Activated B cell treated with CpG ODN at 0.5 μM for 24 hours (primary cell): ENCODE measurements at regions not wholly inside any gene's neighbourhood (a gene's known extent, or its start where the extent isn't known, plus 50 kb on each side); places are given as distances from the start of the nearest gene placed in this dataset.
"Not testable (repeated sequence)": the region's sequence is repeated elsewhere in the genome, so short reads cannot be mapped to it uniquely, and the experiment has no call there.

Experiments used
- ATAC-seq: fragments of 200-7000 bp; cut with Tn5 transposase; one replicate; pipeline ENCODE4 v1.10.0; 2021; ENCODE audit warnings: low read depth, mild to moderate bottlenecking, moderate library complexity
- CTCF ChIA-PET: fragments of 350-600 bp; sonication (Branson Sonifier 250); formaldehyde crosslinking; loops from one replicate; lab custom pipeline; 2021; ENCODE audit warnings: antibody characterized with exemption; lab: Charles Lee
- POLR2A ChIA-PET: fragments of 350-600 bp; sonication (Branson Sonifier 250); formaldehyde crosslinking; loops from one replicate; lab custom pipeline; 2021; ENCODE audit warnings: antibody characterized with exemption; lab: Charles Lee
- DNase-seq: peaks from one replicate; pipeline ENCODE4 v3.0.0; 2022
- H3K27ac Mint-ChIP-seq: one replicate; pipeline ENCODE4 v1.8.0; 2020; ENCODE audit warnings: mixed read lengths
- H3K27me3 Mint-ChIP-seq: one replicate; pipeline ENCODE4 v1.8.0; 2021; ENCODE audit warnings: mixed read lengths
- H3K36me3 Mint-ChIP-seq: one replicate; pipeline ENCODE4 v1.8.0; 2021; ENCODE audit warnings: low read depth, mixed read lengths
- H3K4me1 Mint-ChIP-seq: one replicate; pipeline ENCODE4 v1.8.0; 2021; ENCODE audit warnings: mixed read lengths
- H3K4me3 Mint-ChIP-seq: one replicate; pipeline ENCODE4 v1.8.0; 2020; ENCODE audit warnings: mild to moderate bottlenecking, mixed read lengths
- H3K9me3 Mint-ChIP-seq: one replicate; pipeline ENCODE4 v1.8.0; 2020; ENCODE audit warnings: mixed read lengths
- intact Hi-C: fragments of 100-400 bp; cut with micrococcal nuclease; formaldehyde crosslinking; loops from one replicate; pipeline ENCODE4 v1.15.1; 2024
- TF ChIP-seq, protein P1 (sequence below): fragments of 200-600 bp; IDR thresholded peaks from one replicate; pipeline ENCODE4 v1.8.0; 2022; ENCODE audit warnings: antibody characterized with exemption, mild to moderate bottlenecking

DNA sequence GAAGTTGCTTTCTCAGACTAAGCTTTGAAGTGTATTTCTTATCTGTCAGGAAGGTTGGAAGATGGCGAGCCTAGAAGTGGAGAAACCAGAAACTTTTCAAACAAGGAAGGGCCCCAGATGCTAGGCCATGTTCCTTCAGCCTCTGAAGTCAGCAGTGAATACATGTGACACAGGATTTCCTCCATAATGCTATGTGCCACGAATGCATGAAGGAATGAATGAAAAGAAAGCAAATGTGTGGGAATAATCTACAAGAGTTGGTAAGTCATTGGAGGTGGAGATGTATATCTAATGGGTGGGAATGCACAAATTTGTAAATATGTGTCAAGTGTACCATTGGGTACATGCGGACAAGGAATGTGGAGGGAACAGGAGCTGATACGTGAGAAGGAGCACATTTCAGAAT, 123.2 kb upstream of the PRSS16 start:
- Mint-ChIP-seq H3K27me3 (no peaks in the 10 kb centered on the region), H3K27ac (no peak overlapping the region), H3K4me3 (no peak overlapping the region), H3K9me3 (no peaks in the 10 kb centered on the region), H3K36me3 (peaks cover 2% of the 10 kb centered on the region), H3K4me1 (peaks cover 14% of the 10 kb centered on the region)
- intact Hi-C loops: no loop called here
- ChIA-PET CTCF (no interaction called here), POLR2A (interaction anchor here (1.2 kb wide), 1 partner anchor 23 kb away, joined by 7 read pairs; a partner anchor contains a TSS)
- TF ChIP-seq, protein P1, sequence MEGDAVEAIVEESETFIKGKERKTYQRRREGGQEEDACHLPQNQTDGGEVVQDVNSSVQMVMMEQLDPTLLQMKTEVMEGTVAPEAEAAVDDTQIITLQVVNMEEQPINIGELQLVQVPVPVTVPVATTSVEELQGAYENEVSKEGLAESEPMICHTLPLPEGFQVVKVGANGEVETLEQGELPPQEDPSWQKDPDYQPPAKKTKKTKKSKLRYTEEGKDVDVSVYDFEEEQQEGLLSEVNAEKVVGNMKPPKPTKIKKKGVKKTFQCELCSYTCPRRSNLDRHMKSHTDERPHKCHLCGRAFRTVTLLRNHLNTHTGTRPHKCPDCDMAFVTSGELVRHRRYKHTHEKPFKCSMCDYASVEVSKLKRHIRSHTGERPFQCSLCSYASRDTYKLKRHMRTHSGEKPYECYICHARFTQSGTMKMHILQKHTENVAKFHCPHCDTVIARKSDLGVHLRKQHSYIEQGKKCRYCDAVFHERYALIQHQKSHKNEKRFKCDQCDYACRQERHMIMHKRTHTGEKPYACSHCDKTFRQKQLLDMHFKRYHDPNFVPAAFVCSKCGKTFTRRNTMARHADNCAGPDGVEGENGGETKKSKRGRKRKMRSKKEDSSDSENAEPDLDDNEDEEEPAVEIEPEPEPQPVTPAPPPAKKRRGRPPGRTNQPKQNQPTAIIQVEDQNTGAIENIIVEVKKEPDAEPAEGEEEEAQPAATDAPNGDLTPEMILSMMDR: no peak
- ATAC-seq (no peak), DNase-seq (no peak)

DNA sequence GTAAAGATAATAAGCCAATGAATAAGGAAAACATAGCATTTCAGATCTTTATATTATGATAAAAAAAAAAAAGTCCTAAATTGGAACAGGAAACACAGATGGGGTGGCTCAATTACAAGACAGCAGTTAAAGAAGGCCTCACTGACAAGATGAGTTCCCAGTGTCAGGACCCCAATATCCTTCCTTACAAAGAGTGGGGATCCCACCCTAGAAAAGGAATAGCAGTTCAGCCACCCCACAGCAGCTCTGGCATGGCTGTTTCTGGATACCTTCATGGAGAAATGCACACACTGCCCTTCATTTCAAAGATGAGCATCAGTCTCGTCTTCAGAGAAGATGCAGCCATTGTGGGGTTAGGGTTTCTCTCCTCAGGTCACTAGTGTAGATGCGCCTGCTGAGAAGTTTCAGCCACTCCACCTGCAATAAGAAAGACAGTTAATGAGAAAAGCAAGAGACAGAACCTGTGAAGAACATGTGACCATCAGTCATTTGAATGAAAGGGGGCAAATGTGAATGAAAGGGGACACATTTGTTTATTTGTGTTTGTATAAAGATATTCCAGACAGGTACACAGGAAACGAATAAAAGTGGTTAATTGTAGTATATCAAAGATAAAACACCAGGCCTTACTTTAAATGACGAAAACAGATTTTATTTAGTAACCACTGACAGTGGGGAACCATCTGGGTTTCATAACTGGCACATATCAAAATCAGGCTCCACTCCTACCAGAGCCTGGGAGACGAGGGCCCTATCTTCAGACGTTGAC, 121.3 kb upstream of the PRSS16 start:
- H3K36me3 Mint-ChIP-seq: peaks cover 2% of the 10 kb centered on the region
- intact Hi-C loops: loop anchor here (2.0 kb wide), 1 partner anchor 187 kb away; the partner anchor contains the start of gene POM121L2
- POLR2A ChIA-PET: interaction anchor here (0.7 to 8.9 kb wide), 9 partner anchors 13 to 970 kb away, joined by 3 to 510 read pairs (median 7); a partner anchor contains a TSS
- H3K9me3 Mint-ChIP-seq: no peaks in the 10 kb centered on the region
- no peaks in the 10 kb centered on the region for H3K27me3 Mint-ChIP-seq
- TF ChIP-seq, protein P1: no peak
- H3K4me3 Mint-ChIP-seq: peak overlapping the region; percentile 81
- H3K27ac Mint-ChIP-seq: peak overlapping the region; percentile 82
- ATAC-seq (no peak), DNase-seq (no peak)
- CTCF ChIA-PET: interaction anchor here (0.8 to 2.0 kb wide), 16 partner anchors 13 to 1871 kb away, joined by 3 to 20 read pairs (median 10); a partner anchor contains a TSS
- peaks cover 14% of the 10 kb centered on the region for H3K4me1 Mint-ChIP-seq

DNA sequence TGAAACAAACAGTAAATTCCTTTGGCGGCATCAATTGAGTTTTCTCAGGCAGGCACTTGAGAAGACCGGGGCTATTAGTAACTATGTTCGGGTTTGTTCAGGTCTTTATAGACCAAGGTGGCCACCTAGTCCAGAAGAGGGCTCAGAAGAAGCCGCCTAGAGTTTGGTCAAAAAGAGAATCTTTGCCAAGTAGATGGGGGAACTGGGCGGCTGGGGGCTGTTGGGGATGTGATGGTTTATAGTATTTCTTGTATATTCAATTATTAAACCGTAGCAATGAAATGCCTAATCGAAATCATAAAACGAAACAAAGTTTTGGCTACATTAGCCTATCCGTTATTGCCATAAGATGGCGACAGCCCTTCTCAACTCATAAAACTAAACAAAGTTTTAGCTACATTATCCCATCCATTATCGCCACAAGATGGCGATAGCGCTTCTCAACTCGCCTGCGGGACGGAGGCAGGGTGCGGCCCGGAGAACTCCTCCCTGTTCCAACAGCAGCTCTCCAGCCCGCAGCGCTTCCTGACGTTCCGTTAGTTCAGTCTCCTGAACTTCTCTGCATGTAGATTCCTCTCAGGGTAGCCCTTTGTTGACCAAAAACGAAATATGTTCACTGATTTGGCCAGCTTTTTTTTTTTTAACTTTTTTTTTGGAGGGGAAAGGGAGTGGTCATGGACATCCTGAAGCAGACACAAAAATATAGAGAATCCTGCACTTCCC, 120.5 kb upstream of the PRSS16 start:
- Mint-ChIP-seq H3K9me3 (no peaks in the 10 kb centered on the region), H3K4me3 (peak overlapping the region; percentile 81), H3K4me1 (peaks cover 14% of the 10 kb centered on the region), H3K27me3 (no peaks in the 10 kb centered on the region), H3K27ac (peak overlapping the region; percentile 82), H3K36me3 (peaks cover 2% of the 10 kb centered on the region)
- intact Hi-C loops: loop anchor here (1.0 to 2.0 kb wide), 5 partner anchors 31 to 625 kb away; partner anchors contain the start of gene POM121L2
- ATAC-seq: peak; percentile 79
- DNase-seq: peak; percentile 55
- POLR2A ChIA-PET: interaction anchor here (0.6 to 8.9 kb wide), 17 partner anchors 12 to 1091 kb away, joined by 3 to 510 read pairs (median 5); a partner anchor contains a TSS
- TF ChIP-seq, protein P1: peak; percentile 54
- CTCF ChIA-PET: interaction anchor here (0.6 to 2.0 kb wide), 21 partner anchors 12 to 1870 kb away, joined by 3 to 20 read pairs (median 7); a partner anchor contains a TSS

DNA sequence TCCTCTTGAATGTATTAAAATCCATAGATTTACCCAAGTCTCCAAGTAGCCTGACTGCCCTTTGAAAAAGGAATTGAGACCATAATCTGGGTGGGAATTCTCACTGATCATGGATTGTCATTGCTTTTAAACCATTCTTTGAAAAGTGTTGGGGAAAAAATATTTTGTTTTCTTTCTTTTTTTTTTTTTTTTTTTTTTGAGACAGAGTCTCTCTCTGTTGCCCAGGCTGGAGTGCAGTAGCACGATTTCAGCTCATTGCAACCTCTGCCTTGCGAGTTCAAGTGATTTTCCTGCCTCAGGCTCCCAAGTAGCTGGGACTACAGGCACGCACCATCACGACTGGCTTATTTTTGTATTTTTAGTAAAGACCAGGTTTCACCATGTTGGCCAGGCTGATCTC, 119.6 kb upstream of the PRSS16 start:
- not testable (repeated sequence) for DNase-seq, H3K36me3 Mint-ChIP-seq, H3K4me3 Mint-ChIP-seq, H3K27ac Mint-ChIP-seq, ATAC-seq, H3K9me3 Mint-ChIP-seq, H3K27me3 Mint-ChIP-seq
- intact Hi-C loops: loop anchor here (1.0 to 2.0 kb wide), 5 partner anchors 30 to 624 kb away; partner anchors contain the start of gene POM121L2
- ChIA-PET POLR2A (interaction anchor here (0.6 to 8.9 kb wide), 7 partner anchors 11 to 737 kb away, joined by 3 to 510 read pairs (median 4); a partner anchor contains a TSS), CTCF (interaction anchor here (0.7 to 2.0 kb wide), 9 partner anchors 18 to 768 kb away, joined by 3 to 20 read pairs (median 11); a partner anchor contains a TSS)
- peaks cover 14% of the 10 kb centered on the region for H3K4me1 Mint-ChIP-seq

DNA sequence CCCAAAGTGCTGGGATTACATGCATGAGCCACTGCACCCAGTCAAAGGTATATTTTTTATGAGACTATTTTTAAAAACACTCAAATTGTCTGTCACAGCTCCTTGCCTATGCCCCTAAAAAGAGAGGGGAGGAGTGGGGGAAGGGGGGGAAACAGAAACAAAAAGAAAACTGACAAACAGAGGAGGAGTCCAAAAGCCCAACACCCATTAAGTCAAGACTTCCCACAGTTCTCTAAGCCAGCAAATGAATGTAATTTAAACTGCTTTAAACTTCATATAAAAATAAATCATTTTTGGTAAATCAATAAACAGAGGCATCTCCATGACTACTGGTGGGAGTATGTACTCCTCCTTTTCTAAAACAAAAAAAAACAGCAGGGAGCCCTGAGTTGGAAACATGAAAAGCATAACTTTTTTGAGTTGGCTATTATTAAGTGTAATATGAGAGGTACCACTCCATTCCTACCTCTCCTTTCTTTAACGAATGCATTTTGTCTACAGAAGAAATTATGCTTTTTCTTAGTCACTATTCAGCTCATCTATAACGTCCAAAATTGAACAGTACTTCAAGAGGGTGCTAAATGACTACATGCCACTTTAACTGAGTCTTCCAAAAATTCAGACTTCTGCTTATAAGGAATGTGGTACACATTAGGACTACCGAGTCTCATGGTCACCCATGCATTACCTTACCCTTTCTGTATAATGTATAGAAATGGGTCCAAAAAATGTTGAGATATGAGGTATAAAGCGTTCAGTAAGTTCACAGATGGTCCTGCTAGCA, 119.0 kb upstream of the PRSS16 start:
- Mint-ChIP-seq H3K36me3 (peaks cover 2% of the 10 kb centered on the region), H3K9me3 (no peaks in the 10 kb centered on the region), H3K4me1 (peaks cover 14% of the 10 kb centered on the region), H3K27ac (no peak overlapping the region), H3K27me3 (no peaks in the 10 kb centered on the region), H3K4me3 (no peak overlapping the region)
- ChIA-PET POLR2A (interaction anchor here (0.6 to 8.9 kb wide), 4 partner anchors 10 to 736 kb away, joined by 3 to 510 read pairs (median 4); a partner anchor contains a TSS), CTCF (interaction anchor here (1.7 to 2.0 kb wide), 7 partner anchors 17 to 668 kb away, joined by 6 to 20 read pairs (median 11); no protein-coding TSS in a partner anchor)
- intact Hi-C loops: no loop called here
- no peak for ATAC-seq
- DNase-seq: no peak
- TF ChIP-seq, protein P1: no peak
